Endothelial cell of umbilical vein (primary cell): ENCODE measurements at regions not wholly inside any gene's neighbourhood (a gene's known extent, or its start where the extent isn't known, plus 50 kb on each side); places are given as distances from the start of the nearest gene placed in this dataset.

ENCODE experiments used
- BruUV-seq: library from RNA; stranded (reverse); fragments of 400-500 nt; replicated peaks from 2 replicates; lab custom pipeline; 2021; lab: Mats Ljungman, UMichigan
- CTCF ChIA-PET: fragments of 300-600, 350-600 bp; sonication (Branson Sonifier 250); formaldehyde crosslinking; loops from one replicate; lab custom pipeline; 2021; ENCODE audit warnings: antibody characterized with exemption, inconsistent platforms; lab: Charles Lee
- POLR2A ChIA-PET: fragments of 300-600, 350-600 bp; sonication (Branson Sonifier 250); formaldehyde crosslinking; loops from one replicate; lab custom pipeline; 2021; ENCODE audit warnings: antibody characterized with exemption, inconsistent platforms; lab: Charles Lee
- DNase-seq: peaks from one replicate; pipeline ENCODE4 v3.0.0-alpha.2; 2011; ENCODE audit warnings: low read depth, low spot score
- FAIRE-seq: peaks from 2 replicates; lab custom pipeline; 2011; peaks lifted over from hg19 to GRCh38; lab: Jason Lieb, UNC
- H2AFZ ChIP-seq: 2 replicates; pipeline ENCODE4 v1.6.0; 2012; ENCODE audit warnings: low read depth, low read length, control low read depth, inconsistent platforms
- H3K27ac ChIP-seq: 2 replicates; pipeline ENCODE4 v1.5.1; 2011; ENCODE audit warnings: low read depth, mild to moderate bottlenecking, control low read depth, low read length, moderate library complexity; ENCODE audit not compliant: insufficient read depth
- H3K27me3 ChIP-seq, 2 experiments: 2 replicates each; pipeline versions ENCODE4 v1.6.0 to v1.6.1; 2011; ENCODE audit warnings: low read length in 2 of 2, mixed read lengths in 1 of 2; ENCODE audit not compliant: control insufficient read depth in 2 of 2, insufficient read depth in 2 of 2
- H3K36me3 ChIP-seq, 2 experiments: 2 replicates in 1 of 2; 3 replicates in 1 of 2; pipeline ENCODE4 v1.5.1; 2011; ENCODE audit warnings: low read length in 2 of 2, mild to moderate bottlenecking in 1 of 2, moderate library complexity in 1 of 2; ENCODE audit not compliant: control insufficient read depth in 2 of 2, insufficient read depth in 2 of 2; ENCODE audit errors: extremely low read depth in 1 of 2
- H3K4me1 ChIP-seq: 3 replicates; pipeline ENCODE4 v1.5.1; 2011; ENCODE audit warnings: mild to moderate bottlenecking, low read length; ENCODE audit not compliant: control insufficient read depth, insufficient read depth; ENCODE audit errors: extremely low read depth
- H3K4me2 ChIP-seq: 2 replicates; pipeline ENCODE4 v1.6.1; 2011; ENCODE audit warnings: low read length, control low read depth, mixed read lengths; ENCODE audit not compliant: insufficient read depth
- H3K4me3 ChIP-seq, 3 experiments: fragments of 200-600 bp in 1 of 3; sonication (generic), shearing (Covaris generic) in 1 of 3; replicated peaks in 1 of 3; 2 replicates each; pipeline ENCODE4 v1.5.1; 2011 to 2016; ENCODE audit warnings: control low read depth in 3 of 3, low read length in 3 of 3, mild to moderate bottlenecking in 2 of 3, inconsistent platforms in 1 of 3, low read depth in 1 of 3, moderate library complexity in 1 of 3; ENCODE audit not compliant: insufficient read depth in 1 of 3
- H3K79me2 ChIP-seq: 2 replicates; pipeline ENCODE4 v1.6.0; 2012; ENCODE audit warnings: low read length, inconsistent platforms; ENCODE audit not compliant: control insufficient read depth, insufficient read depth
- H3K9ac ChIP-seq: replicated peaks from 2 replicates; pipeline ENCODE3; 2011; ENCODE audit warnings: low read length, control low read depth; ENCODE audit not compliant: insufficient read depth; ENCODE audit errors: extremely low read depth
- H3K9me1 ChIP-seq: replicated peaks from 3 replicates; pipeline ENCODE4 v1.6.0; 2011; ENCODE audit warnings: mild to moderate bottlenecking, low read length; ENCODE audit not compliant: control insufficient read depth, insufficient read depth; ENCODE audit errors: extremely low read depth
- H3K9me3 ChIP-seq: replicated peaks from 2 replicates; pipeline ENCODE4 v1.5.1; 2012; ENCODE audit warnings: low read length, inconsistent platforms; ENCODE audit not compliant: control insufficient read depth, insufficient read depth
- H4K20me1 ChIP-seq: replicated peaks from 2 replicates; pipeline ENCODE3; 2011; ENCODE audit warnings: mild to moderate bottlenecking, low read length; ENCODE audit not compliant: control insufficient read depth, insufficient read depth; ENCODE audit errors: extremely low read depth
- EZH2 ChIP-seq: IDR thresholded peaks from 2 replicates; pipeline ENCODE4 v1.6.1; 2012; ENCODE audit warnings: borderline replicate concordance, low read depth, mild to moderate bottlenecking, moderate library complexity, low read length, inconsistent platforms; ENCODE audit not compliant: severe bottlenecking
- FOS ChIP-seq: IDR thresholded peaks from 2 replicates; pipeline ENCODE4 v1.6.1; 2011; ENCODE audit warnings: mild to moderate bottlenecking, low read length, moderate library complexity, borderline replicate concordance; ENCODE audit not compliant: insufficient read depth
- GATA2 ChIP-seq: IDR thresholded peaks from 2 replicates; pipeline ENCODE4 v1.7.0; 2011; ENCODE audit warnings: low read depth, mild to moderate bottlenecking, moderate library complexity, mixed read lengths, low read length; ENCODE audit not compliant: insufficient read length, insufficient read depth
- JUN ChIP-seq: IDR thresholded peaks from 2 replicates; pipeline ENCODE4 v1.6.1; 2011; ENCODE audit warnings: borderline replicate concordance, low read depth; ENCODE audit not compliant: insufficient read length, insufficient read depth
- MYC ChIP-seq: IDR thresholded peaks from one replicate; pipeline ENCODE4 v1.6.1; 2011; ENCODE audit warnings: mild to moderate bottlenecking, low read depth, low read length
- POLR2A ChIP-seq: IDR thresholded peaks from 2 replicates; pipeline ENCODE4 v1.6.1; 2012; ENCODE audit warnings: low read depth, mild to moderate bottlenecking, control low read depth, low read length
- POLR2AphosphoS5 ChIP-seq: IDR thresholded peaks from 2 replicates; pipeline ENCODE4 v1.6.1; 2012; ENCODE audit warnings: low read depth, mild to moderate bottlenecking, control low read depth, low read length, moderate library complexity; ENCODE audit not compliant: insufficient read depth
- dilution Hi-C: fragments of 300-500 bp; cut with MboI; formaldehyde crosslinking; loops from one replicate; pipeline ENCODE4 v1.15.0; 2019; ENCODE audit warnings: low sequenced_read_pairs; ENCODE audit not compliant: extremely low pct_ligation_motif_present
- intact Hi-C: fragments of 100-400 bp; cut with micrococcal nuclease; formaldehyde crosslinking; loops from one replicate; pipeline ENCODE4 v1.10.0; 2022
- TF ChIP-seq, protein P1 (sequence below), 2 donors: IDR thresholded peaks; 1 replicate in 1 of 2; 2 replicates in 1 of 2; pipeline ENCODE4 v1.5.1; 2011; ENCODE audit warnings: low read length in 2 of 2, mild to moderate bottlenecking in 2 of 2, moderate library complexity in 2 of 2, control low read depth in 1 of 2, inconsistent platforms in 1 of 2, low read depth in 1 of 2; ENCODE audit not compliant: insufficient read depth in 1 of 2; ENCODE audit errors: extremely low read depth in 1 of 2
- TF ChIP-seq, protein P2 (sequence below): IDR thresholded peaks from 2 replicates; pipeline ENCODE4 v1.6.1; 2011; ENCODE audit not compliant: insufficient read depth, insufficient read length

DNA sequence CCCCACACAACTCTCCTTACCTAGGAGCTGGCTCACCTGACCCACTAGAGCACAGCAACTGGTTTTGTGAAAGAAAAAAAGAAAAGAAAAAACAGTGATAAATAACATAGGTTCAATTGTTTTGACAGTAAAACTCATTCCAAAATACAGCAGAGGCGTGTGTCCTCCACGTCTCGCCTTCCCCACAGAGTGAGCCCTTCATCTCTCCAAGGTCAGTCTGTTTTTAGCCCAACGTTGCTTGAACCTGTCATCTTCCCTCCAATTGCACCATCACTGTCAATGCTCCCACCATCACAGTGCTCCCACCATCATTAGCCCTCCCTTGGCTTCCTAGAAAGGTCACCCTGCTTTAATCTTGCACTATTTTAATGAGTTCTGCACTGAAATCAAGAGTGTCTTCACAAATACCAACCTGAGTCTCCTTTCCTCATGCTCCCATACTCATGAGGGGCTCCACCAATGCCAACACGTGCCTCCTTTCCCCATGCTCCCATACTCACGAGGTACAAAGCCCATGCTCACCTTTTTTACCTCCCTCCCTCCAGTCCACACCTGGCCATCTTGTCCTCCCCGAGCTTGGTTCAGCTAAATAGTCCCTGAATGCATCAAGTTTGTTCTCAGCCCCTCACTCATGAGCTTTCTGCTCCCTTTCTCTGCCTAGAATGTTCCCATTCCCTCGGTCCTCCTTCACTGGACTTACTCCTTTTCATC lies 103.7 kb downstream of the IRS2 start:
- Histone ChIP-seq H4K20me1 (no peaks in the 10 kb centered on the region), H3K9me3 (no peaks in the 10 kb centered on the region), H3K4me1 (no peaks in the 10 kb centered on the region), H3K4me2 (no peak overlapping the region), H3K27ac (no peak overlapping the region), H3K79me2 (no peaks in the 10 kb centered on the region), H3K27me3 (peaks cover 0 to 3% of the 10 kb centered on the region in 2 experiments), H3K9ac (no peak overlapping the region), H3K36me3 (no peaks in the 10 kb centered on the region), H3K9me1 (no peaks in the 10 kb centered on the region), H3K4me3 (no peak overlapping the region), H2AFZ (no peak overlapping the region)
- FAIRE-seq (no peak), DNase-seq (no peak)
- no peak for TF ChIP-seq FOS
- TF ChIP-seq EZH2, result no peak
- TF ChIP-seq GATA2, result no peak
- TF ChIP-seq POLR2A, result no peak
- no peak for TF ChIP-seq POLR2AphosphoS5
- TF ChIP-seq, protein P1, sequence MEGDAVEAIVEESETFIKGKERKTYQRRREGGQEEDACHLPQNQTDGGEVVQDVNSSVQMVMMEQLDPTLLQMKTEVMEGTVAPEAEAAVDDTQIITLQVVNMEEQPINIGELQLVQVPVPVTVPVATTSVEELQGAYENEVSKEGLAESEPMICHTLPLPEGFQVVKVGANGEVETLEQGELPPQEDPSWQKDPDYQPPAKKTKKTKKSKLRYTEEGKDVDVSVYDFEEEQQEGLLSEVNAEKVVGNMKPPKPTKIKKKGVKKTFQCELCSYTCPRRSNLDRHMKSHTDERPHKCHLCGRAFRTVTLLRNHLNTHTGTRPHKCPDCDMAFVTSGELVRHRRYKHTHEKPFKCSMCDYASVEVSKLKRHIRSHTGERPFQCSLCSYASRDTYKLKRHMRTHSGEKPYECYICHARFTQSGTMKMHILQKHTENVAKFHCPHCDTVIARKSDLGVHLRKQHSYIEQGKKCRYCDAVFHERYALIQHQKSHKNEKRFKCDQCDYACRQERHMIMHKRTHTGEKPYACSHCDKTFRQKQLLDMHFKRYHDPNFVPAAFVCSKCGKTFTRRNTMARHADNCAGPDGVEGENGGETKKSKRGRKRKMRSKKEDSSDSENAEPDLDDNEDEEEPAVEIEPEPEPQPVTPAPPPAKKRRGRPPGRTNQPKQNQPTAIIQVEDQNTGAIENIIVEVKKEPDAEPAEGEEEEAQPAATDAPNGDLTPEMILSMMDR (IDR thresholded peaks at IDR 0.05; ENCODE audit: extremely low read depth in 1 of 2, insufficient read depth in 1 of 2, low read depth in 1 of 2, low read length in 2 of 2), result no peak
- TF ChIP-seq MYC, result no peak
- no peak for TF ChIP-seq JUN
- TF ChIP-seq, protein P2, sequence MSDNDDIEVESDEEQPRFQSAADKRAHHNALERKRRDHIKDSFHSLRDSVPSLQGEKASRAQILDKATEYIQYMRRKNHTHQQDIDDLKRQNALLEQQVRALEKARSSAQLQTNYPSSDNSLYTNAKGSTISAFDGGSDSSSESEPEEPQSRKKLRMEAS, result no peak
- POLR2A ChIA-PET, result no interaction called here
- CTCF ChIA-PET, result no interaction called here
- dilution Hi-C loops (no loop called here), intact Hi-C loops (no loop called here)
- BruUV-seq, result no TSS peak
